ENCODE measurements at regions not wholly inside any gene's neighbourhood (a gene's known extent, or its start where the extent isn't known, plus 50 kb on each side); places are given as distances from the start of the nearest gene placed in this dataset.

DNA sequence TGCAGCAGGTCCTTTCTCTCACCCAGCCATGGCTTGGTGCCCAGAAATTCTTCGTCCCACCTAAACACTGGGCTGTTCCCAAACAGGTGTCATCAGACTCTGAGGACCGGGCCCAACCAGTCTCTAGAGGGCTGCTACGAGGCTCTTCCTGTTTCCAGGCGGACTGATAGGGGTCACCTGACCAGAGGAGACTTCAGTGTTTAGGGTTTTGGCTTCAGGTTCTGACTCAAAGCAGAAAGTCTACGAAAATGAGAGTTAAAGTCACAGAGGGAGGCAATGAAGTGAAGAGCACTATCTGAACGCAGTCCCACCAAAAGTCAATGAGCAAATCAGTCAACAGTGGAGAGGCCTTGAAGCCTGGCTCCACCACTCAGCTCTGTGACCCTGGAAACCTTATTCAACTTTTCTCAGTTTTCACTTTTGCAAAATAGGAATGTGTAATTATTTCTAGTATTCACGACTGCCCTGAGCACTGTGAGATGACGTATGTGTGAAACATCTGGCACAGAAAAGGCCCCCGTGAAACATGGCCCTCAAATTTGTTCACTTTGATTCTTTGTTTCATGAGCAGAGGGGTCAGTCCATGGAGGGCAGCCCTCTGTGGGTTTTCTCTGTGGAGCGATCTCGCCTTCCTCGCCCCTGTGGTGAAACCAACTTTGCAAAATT, 189.9 kb upstream of the PDE1C start:
- FAIRE-seq = no peak
- Histone ChIP-seq H3K9me3 (ENCODE audit: control insufficient read depth in 2 of 3, insufficient read depth in 1 of 3, low read length in 3 of 3) (no peaks in the 10 kb centered on the region), H3K4me1 (ENCODE audit: control insufficient read depth in 2 of 3, insufficient read depth in 2 of 3, low read depth in 1 of 3, low read length in 3 of 3) (no peaks in the 10 kb centered on the region), H3K4me3 (ENCODE audit: low read length in 3 of 3) (no peak overlapping the region), H3K36me3 (ENCODE audit: control insufficient read depth in 2 of 3, insufficient read depth in 3 of 3, low read length in 3 of 3) (no peaks in the 10 kb centered on the region), H3K27ac (ENCODE audit: low read depth in 2 of 2, low read length in 2 of 2) (no peak overlapping the region), H3K27me3 (ENCODE audit: control insufficient read depth, insufficient read depth, low read length) (no peaks in the 10 kb centered on the region), H3K9ac (ENCODE audit: low read length in 3 of 3) (no peak overlapping the region)
- TF ChIP-seq, protein P1, sequence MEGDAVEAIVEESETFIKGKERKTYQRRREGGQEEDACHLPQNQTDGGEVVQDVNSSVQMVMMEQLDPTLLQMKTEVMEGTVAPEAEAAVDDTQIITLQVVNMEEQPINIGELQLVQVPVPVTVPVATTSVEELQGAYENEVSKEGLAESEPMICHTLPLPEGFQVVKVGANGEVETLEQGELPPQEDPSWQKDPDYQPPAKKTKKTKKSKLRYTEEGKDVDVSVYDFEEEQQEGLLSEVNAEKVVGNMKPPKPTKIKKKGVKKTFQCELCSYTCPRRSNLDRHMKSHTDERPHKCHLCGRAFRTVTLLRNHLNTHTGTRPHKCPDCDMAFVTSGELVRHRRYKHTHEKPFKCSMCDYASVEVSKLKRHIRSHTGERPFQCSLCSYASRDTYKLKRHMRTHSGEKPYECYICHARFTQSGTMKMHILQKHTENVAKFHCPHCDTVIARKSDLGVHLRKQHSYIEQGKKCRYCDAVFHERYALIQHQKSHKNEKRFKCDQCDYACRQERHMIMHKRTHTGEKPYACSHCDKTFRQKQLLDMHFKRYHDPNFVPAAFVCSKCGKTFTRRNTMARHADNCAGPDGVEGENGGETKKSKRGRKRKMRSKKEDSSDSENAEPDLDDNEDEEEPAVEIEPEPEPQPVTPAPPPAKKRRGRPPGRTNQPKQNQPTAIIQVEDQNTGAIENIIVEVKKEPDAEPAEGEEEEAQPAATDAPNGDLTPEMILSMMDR (IDR thresholded peaks at IDR 0.05; ENCODE audit: borderline replicate concordance, extremely low read depth, insufficient read depth) = no peak
- DNase-seq = no peak
- intact Hi-C loops (cut with DNase I) = no loop called here

DNA sequence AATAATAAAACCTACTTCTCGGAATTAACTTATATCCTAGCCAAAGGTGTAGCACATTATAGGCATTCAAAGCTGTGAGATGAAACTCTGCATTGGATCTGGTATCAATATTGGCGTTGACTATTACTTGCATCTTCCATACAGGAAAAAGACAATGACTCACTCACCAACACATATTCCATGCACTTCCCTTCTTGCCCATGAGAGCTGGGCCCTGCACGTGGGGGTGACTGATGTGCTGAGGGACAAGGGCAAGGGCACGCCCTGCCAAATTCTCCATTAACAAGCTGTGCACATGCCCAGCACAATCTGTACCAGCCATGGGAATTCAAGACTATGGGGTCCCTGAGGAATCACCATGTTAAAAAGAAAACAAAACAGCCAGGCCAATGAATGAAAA, 188.1 kb upstream of the PDE1C start:
- H3K27ac ChIP-seq (ENCODE audit: low read depth in 2 of 2, low read length in 2 of 2) = no peak overlapping the region
- no peaks in the 10 kb centered on the region for H3K36me3 ChIP-seq (ENCODE audit: control insufficient read depth in 2 of 3, insufficient read depth in 3 of 3, low read length in 3 of 3)
- TF ChIP-seq, protein P1 (IDR thresholded peaks at IDR 0.05; ENCODE audit: borderline replicate concordance, extremely low read depth, insufficient read depth) = no peak
- no peak overlapping the region for H3K9ac ChIP-seq (ENCODE audit: low read length in 3 of 3)
- H3K4me1 ChIP-seq (ENCODE audit: control insufficient read depth in 2 of 3, insufficient read depth in 2 of 3, low read depth in 1 of 3, low read length in 3 of 3) = no peaks in the 10 kb centered on the region
- H3K27me3 ChIP-seq (ENCODE audit: control insufficient read depth, insufficient read depth, low read length) = no peaks in the 10 kb centered on the region
- intact Hi-C loops (cut with DNase I) = no loop called here
- DNase-seq = no peak
- no peak overlapping the region for H3K4me3 ChIP-seq (ENCODE audit: low read length in 3 of 3)
- no peaks in the 10 kb centered on the region for H3K9me3 ChIP-seq (ENCODE audit: control insufficient read depth in 2 of 3, insufficient read depth in 1 of 3, low read length in 3 of 3)
- FAIRE-seq = no peak

DNA sequence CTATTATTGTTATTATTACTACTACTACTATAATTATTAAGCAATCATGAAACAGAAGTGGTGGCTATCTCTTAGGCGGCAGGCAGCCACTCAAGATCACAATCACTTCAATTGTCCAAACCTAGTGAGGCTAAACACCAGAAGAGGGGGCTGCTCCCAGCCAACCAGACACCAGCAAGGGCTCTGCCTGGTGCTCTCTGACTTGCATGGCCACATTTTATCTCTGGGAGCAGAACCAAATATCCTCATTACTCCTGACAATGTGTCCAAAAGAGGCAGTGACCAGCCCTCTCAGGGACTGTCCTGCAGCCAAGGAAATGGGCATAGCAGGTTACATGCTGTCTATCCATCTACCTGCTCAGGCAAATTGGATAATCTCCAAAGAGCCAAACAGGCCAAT, 187.4 kb upstream of the PDE1C start:
- intact Hi-C loops (cut with DNase I) = no loop called here
- H3K36me3 ChIP-seq (ENCODE audit: control insufficient read depth in 2 of 3, insufficient read depth in 3 of 3, low read length in 3 of 3) = no peaks in the 10 kb centered on the region
- FAIRE-seq = no peak
- H3K27me3 ChIP-seq (ENCODE audit: control insufficient read depth, insufficient read depth, low read length) = no peaks in the 10 kb centered on the region
- H3K9ac ChIP-seq (ENCODE audit: low read length in 3 of 3) = no peak overlapping the region
- no peak for DNase-seq
- no peaks in the 10 kb centered on the region for H3K9me3 ChIP-seq (ENCODE audit: control insufficient read depth in 2 of 3, insufficient read depth in 1 of 3, low read length in 3 of 3)
- H3K4me3 ChIP-seq (ENCODE audit: low read length in 3 of 3) = no peak overlapping the region
- TF ChIP-seq, protein P1 (IDR thresholded peaks at IDR 0.05; ENCODE audit: borderline replicate concordance, extremely low read depth, insufficient read depth) = no peak
- no peaks in the 10 kb centered on the region for H3K4me1 ChIP-seq (ENCODE audit: control insufficient read depth in 2 of 3, insufficient read depth in 2 of 3, low read depth in 1 of 3, low read length in 3 of 3)
- no peak overlapping the region for H3K27ac ChIP-seq (ENCODE audit: low read depth in 2 of 2, low read length in 2 of 2)

DNA sequence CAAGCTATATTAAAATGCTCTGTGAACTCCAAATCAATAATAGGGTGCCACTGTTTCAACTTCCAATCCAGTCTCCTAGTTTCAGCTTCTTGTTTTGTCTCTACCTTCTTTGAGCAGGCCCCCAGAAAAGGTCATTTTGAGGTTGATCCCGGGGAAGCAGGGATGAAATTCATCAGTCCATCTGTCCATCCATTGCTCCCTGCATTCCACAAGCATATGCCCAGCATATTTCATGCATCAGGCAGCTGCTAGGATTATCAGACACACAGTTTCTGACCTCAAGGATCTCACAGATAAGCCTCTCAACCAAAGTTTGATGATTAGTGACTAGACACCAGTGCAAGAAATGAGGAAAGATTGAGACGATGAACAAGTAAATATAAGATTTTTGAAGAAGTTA, 186.6 kb upstream of the PDE1C start:
- DNase-seq (no peak), FAIRE-seq (no peak)
- no peaks in the 10 kb centered on the region for H3K36me3 ChIP-seq (ENCODE audit: control insufficient read depth in 2 of 3, insufficient read depth in 3 of 3, low read length in 3 of 3)
- no peaks in the 10 kb centered on the region for H3K4me1 ChIP-seq (ENCODE audit: control insufficient read depth in 2 of 3, insufficient read depth in 2 of 3, low read depth in 1 of 3, low read length in 3 of 3)
- TF ChIP-seq, protein P1 (IDR thresholded peaks at IDR 0.05; ENCODE audit: borderline replicate concordance, extremely low read depth, insufficient read depth) = no peak
- no peaks in the 10 kb centered on the region for H3K9me3 ChIP-seq (ENCODE audit: control insufficient read depth in 2 of 3, insufficient read depth in 1 of 3, low read length in 3 of 3)
- H3K4me3 ChIP-seq (ENCODE audit: low read length in 3 of 3) = no peak overlapping the region
- intact Hi-C loops (cut with DNase I) = no loop called here
- no peak overlapping the region for H3K9ac ChIP-seq (ENCODE audit: low read length in 3 of 3)
- H3K27ac ChIP-seq (ENCODE audit: low read depth in 2 of 2, low read length in 2 of 2) = no peak overlapping the region
- no peaks in the 10 kb centered on the region for H3K27me3 ChIP-seq (ENCODE audit: control insufficient read depth, insufficient read depth, low read length)
